Left cardiac atrium (tissue), 4 donors: ENCODE measurements at regions not wholly inside any gene's neighbourhood (a gene's known extent, or its start where the extent isn't known, plus 50 kb on each side); places are given as distances from the start of the nearest gene placed in this dataset.

Source experiments
- ATAC-seq, 2 donors: fragments of 200-7000 bp; cut with Tn5 transposase; one replicate each; pipeline ENCODE4 v1.9.1; 2020; ENCODE audit warnings: mild to moderate bottlenecking in 2 of 2, moderate library complexity in 2 of 2
- DNase-seq: peaks from one replicate; pipeline ENCODE4 v3.0.0-alpha.2; 2020
- intact Hi-C, 2 donors: fragments of 100-400 bp; cut with DNase I; formaldehyde crosslinking; loops; one replicate each; pipeline versions ENCODE4 v1.14.1 to v1.15.1; 2022 to 2023
- donor health status: DM: no; HTN: yes; CAD: no.
- donor health status: DM: no; HTN: yes; CAD: no; lungs with severe emphysema.
- donor health status: DM: yes; HTN: yes; CAD: no.
- donor health status: Dilated cardiomyopathy.

DNA sequence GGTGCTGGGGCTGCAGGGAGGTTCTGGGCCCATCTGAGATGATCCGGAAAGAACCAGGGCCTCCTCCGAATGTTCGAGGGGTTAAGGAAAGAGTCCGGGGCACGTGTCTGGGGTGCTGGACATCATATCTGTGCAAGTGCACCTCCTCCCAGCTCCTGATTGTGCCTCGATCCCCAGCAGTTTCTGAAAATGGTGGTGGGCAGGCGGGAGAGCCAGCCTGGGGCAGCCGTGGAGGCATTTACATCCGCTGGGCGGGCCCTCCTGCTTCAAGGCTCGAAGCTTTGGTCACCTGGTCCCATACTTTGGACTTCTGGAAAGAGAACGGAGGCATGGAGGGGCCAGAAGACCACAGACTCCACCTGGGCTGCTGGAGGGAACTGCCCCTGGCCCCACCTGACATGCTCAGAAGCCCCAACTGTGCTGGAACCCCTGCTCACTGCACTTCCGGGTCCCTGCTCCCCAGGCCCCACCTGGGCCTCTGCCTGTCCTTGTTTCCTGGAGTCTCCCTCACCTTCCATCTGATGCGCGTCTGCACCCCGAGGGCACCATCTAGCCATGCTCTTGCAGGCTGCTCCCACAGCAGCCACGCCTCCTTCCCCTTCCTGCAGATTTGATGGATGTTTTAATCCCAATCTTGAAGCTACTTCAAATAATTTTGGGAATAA is 119.2 kb upstream of the HDAC4 start:
- ATAC-seq (no peak), DNase-seq (no peak)
- intact Hi-C loops: no loop called here

DNA sequence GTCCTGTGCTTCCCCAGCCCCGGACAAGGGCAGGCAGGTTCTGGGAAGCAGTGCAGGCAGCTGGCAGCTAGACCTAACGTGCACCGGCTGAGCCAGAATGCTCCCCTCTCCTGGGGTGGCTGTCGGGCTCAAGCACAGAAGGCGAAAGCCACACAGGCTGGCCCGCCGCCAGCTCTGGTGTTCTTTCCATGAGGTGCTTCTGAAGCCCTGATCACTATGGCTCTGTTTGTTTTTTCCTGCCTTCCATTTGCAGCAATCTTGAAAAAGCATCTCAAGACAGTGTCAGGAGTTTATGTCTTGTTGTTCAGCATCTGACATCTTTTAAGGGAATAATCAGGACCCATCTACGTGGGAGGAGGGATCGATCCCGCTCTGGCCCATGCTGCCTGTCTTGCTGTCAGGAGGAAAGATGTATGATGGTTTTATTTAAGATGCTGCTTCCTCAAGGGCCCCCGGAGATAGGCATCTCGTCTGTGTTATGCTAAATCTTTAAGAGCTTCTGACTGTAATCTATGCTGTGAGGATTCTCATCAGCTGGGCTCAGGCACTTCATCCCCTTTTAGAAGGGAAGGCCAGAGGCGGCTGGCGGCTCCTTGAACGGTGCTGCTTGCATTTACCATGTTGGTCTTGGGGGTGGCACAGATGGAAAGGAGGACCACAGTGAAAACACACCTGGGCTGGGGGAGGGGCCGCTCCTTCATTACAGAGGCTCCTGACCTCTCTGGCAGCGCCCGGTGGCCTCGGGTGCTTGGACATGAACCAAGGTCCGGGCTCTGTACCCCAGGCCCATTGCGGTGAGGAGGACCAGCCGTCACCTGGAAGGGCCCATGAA is 118.5 kb upstream of the HDAC4 start:
- intact Hi-C loops: no loop called here
- peak; percentile 50 for DNase-seq
- no peak for ATAC-seq

DNA sequence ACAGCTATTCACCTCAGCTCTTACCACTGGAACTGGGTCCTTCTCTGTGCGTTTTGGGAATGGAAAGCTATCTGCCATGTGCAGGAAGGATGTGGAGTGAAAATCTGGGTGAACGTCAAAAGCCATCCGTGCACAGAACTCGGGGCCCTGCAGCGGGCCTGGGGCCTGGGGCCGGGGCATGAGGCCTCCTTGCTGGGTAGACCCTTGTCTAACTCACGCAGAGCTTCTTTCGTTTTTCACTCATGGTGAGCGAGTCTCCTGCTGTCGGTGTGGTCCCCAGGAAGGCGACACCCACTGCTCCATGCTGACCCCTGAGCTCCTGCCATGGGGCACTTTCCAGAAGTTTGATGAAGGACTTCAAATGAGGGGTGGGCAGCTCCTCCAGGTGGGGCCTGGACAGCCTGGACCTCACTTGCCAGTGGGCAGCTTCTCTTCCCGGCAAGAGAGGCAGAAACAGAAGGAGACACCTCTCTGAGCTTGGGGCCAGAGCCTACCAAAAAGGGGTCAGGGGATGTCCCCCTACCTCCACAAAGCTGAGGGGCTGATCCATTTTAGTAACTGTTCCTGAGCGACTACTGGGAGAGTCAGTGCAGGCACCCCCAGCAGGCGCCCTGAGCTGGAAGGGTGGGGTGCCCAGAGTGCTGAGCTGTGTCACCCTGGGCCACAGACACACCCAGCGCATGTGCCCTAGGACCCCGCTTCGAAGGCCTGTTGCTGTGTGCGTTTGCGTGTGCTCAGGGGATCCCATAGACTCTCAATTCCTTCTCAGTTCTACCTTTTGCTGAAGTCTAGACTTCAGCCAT is 117.7 kb upstream of the HDAC4 start:
- ATAC-seq: no peak
- intact Hi-C loops: no loop called here
- DNase-seq: peak; percentile 3

DNA sequence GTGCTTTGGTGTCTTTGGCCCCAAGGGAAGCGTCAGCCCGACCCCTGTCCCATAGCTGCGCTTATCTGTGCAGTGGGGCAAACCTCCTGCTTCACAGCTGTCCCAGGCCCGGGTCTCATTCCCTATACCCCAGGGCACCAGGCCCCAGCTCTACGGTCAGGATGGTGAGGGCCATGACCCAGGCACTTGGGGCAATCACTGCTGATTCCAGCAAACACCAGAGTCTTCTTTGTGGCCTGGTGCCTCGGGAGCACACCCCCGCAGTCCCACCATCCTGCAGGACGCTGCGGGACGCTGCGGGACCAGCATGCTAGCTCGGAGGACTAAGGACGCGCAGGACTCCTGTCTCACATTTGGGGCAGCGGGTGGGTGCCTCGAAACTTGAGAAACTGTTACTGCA is 116.9 kb upstream of the HDAC4 start:
- DNase-seq: no peak
- intact Hi-C loops: no loop called here
- no peak for ATAC-seq

DNA sequence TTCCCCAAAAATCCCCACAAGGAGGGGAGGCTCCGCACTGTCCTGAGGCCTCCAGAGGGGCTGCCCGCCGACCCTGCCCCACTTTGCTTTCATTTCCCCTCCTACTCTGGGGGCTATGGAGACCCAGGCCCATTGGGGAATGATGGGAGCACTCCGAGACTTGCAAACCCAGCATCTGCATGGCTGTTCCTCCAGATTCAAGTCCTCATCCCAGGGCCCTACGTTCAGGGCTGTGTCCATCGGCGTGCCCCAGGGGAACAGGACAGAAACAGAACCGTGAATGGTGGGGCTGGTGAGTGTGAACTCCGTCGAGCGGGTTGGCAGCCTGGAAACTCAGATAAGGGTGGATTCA is 116.1 kb upstream of the HDAC4 start:
- intact Hi-C loops: no loop called here
- DNase-seq (no peak), ATAC-seq (no peak)

DNA sequence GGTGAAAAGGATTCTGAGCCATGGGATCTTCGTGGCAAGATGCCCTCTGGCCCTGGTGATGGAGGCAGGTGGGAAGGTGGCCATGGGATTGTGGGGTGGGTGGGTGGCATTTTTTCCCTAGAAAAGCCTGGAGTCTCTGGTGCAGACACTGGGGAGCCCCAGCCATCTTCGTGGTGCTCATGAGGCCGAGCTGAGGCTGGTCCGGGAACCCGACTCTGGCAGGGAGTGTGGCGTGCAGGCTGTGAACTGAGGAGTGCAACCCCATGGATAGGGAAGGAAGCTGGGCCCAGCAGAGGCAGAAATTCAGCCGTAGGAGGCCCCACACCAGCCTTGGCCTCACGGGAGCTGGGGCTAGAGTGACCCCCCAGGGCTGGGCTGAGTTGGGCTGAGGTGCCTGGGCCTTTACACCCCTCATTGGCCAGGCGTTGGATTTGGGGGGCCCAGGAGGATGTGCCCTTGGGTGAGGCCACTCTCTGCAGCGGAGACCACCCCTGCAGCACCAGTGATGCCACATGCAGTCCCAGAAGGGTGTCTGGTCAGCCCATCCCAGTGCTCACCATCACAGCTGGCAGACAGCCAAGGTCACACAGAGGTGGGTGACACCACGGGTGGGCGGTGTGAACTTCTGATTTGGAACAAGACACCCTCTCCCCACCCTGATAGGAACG is 115.6 kb upstream of the HDAC4 start:
- intact Hi-C loops: no loop called here
- DNase-seq (no peak), ATAC-seq (no peak)

DNA sequence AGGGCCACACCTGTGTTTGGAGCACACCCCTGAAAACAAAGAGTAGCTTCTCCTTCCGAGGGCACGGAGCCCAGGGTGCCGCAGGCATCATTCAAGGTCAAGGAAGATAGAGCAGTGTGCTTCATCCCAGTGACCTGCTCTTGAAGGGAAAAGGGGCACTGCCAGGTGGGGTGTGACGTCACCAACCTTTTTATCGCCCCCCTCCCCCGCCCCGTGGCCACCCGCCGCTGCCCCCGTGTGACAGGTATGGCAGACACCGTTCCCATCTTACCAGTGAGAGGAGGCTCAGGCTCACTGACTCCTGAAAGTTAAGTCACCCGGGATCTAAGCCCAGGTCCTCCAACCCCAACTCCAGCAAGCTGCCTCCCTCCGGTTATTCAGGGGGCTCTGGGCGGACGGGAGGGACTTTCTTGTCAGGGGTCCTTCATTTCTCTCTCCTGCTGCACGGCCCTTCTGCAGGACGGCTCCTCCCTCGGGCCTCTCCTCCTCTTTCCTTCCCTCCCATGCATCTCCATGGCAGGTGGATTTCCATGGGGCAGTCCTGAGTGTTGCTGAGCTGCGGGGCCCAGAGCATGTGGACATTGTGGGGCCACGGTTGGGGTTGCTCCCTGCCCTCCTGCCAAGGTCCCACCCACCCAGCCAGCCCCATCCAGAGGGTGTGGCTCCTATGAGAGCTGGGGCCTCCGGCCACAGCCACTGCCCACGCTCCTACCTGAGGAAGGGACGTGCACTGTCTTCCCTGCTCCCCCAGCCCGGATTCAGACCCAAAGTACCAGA is 114.1 kb upstream of the HDAC4 start:
- ATAC-seq: no peak
- no peak for DNase-seq
- intact Hi-C loops: no loop called here

DNA sequence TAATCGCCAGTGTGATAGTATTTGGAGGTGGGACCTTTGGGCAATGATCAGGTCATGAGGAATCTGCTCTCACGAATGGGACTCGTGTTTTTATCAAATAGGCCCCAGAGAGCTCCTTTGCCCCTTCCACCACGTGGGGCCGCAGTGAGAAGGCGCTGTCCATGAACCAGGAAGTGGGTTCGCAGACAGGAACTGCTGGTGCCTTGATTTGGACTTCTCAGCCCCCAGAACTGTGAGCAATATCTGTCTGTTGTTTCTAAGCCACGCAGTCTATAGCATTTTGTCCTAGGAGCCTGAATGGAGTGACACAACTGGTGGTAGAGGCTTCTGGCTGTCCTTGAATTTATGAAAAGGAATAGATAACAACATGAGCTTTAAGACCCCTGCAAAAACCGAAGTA is 111.2 kb upstream of the HDAC4 start:
- intact Hi-C loops: no loop called here
- DNase-seq (no peak), ATAC-seq (no peak)

DNA sequence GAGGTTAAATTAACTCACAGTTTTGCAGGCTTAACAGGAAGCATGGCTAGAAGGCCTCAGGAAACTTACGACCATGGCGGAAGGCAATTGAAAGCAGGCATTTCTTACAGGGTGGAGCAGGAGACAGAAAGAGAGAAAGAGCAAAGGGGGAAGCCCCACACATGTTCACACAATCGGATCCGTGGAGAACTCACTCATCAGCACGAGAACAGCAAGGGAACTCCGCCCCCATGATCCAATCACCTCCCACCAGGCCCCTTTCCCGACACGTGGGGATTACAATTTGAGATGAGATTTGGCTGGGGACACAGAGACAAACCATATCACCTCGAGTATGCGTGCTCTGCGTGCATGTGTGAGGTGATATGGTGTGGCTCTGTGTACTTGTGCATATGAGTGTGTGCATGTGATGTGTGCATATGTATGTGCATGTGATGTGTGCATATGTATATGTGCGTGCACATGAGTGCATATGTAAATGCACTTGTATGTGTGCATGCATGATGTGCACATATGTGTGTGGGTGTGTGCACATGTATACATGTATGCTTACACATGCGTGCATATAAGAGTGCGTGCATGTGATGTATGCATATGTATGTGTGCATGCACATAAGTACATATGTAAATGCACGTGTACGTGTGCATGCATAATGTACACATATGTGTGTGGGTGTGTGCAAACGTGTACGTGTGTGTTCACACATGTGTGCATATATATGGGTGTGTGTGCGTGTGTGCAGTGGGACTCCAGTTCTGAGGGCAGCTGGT is 108.7 kb upstream of the HDAC4 start:
- no peak for ATAC-seq
- intact Hi-C loops: no loop called here
- DNase-seq: no peak

DNA sequence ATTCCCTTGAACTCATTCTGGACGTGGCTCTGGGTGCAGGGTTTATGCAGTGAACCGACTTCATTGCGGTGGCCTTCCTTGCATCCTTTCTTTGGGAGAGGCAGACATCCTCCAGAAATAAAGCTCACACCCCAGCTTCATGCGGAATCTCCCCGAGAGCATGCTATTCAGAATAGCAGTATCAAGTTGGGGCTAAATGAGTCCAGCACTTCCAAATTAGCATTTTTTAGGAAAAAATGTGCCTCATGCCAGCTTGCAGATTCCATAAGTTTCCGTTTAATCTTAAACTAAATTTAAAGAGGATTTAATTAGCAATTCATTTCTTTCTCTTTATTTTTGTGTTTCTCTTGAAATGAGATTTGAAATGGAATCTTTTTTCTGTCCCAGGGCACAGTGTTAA is 107.4 kb upstream of the HDAC4 start:
- intact Hi-C loops: no loop called here

DNA sequence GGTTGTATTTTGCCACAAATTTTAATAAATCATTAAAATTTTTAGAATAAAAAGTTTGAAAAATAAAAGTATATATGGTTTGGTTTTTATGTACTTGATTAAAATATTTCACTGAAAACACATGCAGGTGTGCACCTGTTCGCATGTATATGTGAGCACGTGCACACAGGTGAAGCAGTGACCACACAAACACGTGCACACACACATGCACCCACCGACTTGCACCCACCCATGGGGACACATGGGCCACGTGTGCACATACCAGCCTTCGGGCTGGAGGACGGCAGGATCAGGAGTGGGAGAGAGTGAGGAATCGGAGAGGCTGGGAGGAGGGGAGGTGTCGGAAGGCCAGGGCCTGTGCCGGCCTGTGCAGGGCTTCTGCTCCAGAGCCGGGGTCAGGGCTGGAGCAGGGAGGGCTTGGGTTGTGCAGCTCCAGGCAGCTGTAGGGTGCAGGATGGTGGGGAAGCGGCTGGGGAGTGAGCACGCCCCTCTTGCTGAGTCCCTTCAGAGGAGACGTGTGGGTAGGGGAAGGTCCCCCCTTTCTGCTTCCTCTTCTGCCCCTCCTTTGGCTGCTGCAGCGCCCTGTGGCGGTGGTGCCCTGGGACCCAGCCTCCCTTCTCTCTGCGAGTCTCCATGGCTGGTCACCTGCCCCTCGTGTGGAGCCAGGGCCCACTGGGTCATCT is 106.9 kb upstream of the HDAC4 start:
- intact Hi-C loops: no loop called here
- ATAC-seq (no peak), DNase-seq (no peak)

More for the DNA sequence above, 107.4 kb upstream of the HDAC4 start:
- no peak for ATAC-seq
- DNase-seq: no peak

DNA sequence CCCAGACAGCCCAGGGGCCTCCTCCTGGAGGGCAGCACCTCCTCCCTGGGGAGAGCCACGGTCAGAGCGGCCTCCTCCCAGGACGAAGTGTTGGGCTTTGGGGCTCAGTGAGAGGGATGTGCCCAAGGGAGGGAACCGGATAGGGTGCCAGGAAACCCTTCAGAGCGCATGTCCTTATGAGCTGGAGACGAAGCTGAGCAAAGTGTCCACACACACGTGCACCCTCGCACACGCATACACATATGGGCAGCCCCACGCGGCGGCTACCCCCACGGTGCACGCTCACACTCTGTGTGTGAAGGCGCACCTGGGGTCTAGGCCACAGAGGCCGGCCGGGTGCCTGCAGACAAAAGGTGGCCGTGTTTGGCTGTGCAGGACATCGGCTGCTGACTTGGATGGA is 106.1 kb upstream of the HDAC4 start:
- intact Hi-C loops: no loop called here
- ATAC-seq (no peak), DNase-seq (no peak)

DNA sequence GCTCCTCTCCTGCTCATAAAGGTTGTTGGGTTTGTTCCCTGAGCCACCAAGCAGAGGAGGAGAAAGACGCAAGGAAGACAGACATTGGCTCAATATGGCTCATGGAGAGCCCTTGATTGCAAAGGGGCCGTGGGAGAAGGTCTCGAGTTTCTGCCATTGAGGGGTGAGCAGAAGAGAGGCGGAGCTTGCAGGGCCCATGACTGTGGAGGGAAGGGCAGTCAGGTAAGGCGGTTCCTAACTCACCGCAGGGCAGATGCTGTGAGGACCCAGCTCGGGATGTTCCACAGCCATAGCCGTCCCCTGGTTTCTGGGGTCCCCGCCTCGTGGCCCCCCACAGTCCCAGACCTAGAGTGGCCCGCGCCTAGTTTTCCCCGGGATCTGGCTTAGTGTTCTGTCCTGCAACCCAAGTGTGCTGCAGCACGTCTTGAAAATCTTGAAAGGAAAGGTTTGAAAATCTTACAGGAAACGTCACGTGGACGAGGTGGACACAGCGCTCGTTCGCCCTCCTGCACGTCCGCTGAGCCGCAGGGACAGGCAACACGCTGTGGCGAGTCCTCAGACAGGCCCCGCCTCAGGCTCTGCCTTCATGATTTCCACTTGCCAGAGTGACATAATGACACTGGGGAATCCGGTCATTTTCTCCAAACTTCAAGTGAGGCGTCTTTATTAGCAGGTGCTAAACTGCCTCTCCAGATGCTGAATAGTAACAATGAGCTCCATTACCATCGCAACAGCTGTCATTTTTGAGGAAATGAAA is 105.5 kb upstream of the HDAC4 start:
- no peak for ATAC-seq
- DNase-seq: no peak
- intact Hi-C loops: no loop called here

DNA sequence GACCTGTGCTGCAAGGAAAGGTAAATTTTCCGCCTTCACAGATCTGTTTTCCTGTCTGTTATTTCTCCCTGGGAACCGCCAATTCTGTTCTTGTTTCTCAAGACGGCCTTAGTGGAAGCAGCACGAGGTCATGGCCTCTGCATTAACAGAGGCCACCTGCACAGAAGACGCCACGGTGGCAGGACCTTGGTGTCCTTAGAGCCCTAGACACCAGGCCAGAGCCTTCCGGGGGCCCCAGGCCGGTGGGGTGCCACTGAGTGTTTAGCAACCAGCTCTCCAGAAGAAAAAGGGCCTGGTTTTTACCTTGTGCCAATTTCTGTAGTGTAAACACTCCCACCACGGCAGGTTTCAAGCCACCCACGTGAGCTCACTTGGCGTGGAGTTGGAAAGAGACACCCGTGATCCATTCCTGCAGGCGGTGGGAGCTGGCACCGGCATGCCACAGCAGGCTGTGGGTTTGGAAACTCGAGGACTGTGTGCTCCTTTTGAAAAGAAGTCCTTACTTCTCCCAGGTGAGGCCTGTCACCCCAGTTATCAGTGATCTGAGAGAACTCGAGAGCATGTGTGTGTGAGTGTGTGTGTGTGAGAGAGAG is 103.9 kb upstream of the HDAC4 start:
- ATAC-seq (no peak), DNase-seq (no peak)
- intact Hi-C loops: no loop called here

DNA sequence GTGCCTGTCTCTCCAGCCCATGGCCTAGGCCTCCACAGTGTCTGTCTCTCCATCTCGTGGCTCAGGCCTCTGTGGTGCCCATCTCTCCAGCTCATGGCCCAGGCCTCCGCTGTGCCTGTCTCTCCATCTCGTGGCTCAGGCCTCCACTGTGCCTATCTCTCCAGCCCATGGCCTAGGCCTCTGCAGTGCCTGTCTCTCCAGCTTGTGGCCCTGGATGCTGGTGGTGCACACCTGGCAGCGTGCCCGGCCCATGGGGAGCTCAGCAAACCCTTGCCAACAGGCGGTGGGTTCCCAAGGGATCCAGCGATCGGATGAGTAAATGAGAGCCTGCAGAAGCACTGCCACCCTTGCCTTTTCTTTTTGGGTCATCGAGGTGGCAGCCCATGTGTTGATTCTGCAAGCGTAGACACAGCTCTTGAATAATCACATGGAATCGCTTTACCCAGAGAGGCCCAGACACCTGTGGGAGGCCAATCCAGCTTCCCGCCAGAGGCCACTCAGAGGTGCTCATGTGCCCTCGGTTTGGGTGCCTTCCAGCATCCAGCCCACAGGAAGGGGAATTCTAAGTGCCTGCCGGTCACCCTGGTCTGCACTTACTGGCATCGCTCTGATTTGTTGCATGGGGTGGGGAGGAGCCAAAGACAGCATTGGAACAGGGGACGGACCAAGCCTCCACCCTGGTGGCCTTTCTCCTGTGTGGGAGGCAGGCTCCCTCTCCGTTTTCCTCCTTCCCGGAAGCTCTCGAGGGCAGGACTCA is 101.8 kb upstream of the HDAC4 start:
- DNase-seq: peak; percentile 41
- intact Hi-C loops: no loop called here
- peak; percentile 20 to 23 for ATAC-seq
